SIG-M5 treated with dmso at 0.1 percent for 504 hours (cell line): ENCODE measurements at regions not wholly inside any gene's neighbourhood (a gene's known extent, or its start where the extent isn't known, plus 50 kb on each side); places are given as distances from the start of the nearest gene placed in this dataset.

Experiments used
- DNase-seq: peaks from one replicate; lab custom pipeline; 2025; ENCODE audit not compliant: unreplicated experiment; lab: John Stamatoyannopoulos, UW

DNA sequence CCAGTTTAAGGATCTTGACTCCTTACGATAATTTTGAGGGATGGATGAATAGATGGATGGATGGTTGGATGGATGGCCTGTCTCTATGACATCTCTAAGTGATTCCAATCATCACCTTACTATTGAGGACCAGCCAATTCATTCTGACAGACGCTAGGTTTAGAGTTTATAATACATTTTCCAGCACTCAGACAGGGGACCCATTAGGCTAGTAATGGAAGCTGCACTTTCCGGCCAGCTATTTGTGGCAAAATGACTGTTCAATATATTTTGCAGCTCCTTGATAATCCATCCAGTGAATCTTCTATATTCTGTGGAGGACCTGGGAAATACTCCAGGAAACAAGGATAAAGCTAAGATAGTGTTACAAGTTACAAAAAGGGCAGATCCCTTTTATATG lies 262.9 kb downstream of the TDRD15 start:
- DNase-seq: no peak

DNA sequence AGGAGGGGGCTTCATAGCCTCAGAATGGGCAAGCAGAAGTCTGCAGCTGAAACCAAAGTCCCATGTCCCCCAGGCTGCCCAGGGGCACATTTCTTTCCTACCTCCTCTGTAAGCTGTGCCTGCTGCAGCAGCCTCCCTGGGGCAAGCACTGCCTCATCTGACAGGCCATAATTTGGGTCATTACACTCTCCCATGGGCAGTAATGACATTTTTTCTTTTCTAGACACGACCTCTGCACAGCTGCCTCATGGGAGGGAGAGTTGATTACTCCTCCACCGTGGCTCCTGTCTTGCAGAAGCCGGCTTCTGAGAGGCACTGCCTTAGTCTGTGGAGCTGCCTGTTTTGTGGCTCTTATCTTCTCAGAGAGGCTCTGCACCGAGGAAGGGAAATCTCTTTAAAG lies 268.9 kb downstream of the TDRD15 start:
- DNase-seq: no peak

DNA sequence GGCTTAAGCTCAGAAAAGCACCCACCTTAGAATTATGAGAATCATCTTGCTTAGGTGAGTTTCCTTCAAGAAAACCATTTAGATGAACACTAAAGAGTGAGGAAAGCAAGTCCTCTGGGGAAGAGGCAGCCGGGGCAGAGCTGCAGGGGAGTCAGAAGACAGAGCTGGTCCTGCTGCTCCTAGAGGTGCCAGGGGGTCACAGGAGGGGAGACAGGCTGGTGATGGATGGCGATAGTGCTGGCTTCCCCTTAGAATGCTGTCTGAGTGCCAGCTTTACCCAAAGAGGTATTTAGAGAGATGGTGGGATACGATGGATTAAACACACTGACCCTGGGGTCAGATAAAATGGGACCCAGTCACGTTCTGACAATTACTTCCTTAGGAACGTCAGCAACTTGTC lies 269.4 kb downstream of the TDRD15 start:
- no peak for DNase-seq

DNA sequence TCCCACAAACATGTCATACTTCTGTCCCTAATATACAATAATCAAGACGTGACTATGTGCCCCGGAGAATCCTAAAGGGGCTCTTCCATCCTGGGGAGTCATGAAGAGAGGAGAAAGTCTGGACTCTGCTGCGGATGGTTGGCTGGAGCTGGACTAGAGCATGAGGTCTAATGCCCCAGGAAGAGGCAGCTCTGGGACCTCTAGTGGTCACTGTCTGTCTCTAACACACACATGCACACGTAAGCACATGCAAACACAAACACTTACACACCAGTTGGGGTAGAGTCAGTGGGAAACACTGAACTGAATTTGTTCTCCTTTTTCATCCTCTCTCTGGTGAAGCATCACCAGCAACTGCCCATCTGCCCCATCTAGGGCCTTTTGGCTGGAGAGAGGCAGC lies 271.6 kb downstream of the TDRD15 start:
- DNase-seq: peak; percentile 9

DNA sequence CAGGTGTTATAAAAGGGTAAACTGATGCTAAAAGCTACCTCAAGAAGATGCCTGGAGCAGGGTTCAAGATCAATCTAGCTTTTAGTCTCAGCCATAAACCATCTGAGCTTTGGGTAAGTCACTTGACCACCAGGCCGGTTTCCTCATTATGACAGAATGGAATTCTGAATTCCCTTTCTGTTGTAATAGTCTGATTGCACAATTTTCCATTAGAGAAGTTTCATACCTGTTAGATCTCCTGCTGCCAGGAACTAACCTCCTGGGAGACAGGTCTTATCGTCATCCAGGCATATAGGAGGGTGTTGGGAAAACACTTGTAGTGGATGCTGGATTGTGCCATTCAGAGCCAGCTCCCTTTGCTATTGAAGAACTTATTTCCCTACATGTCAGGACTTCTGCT lies 272.5 kb downstream of the TDRD15 start:
- no peak for DNase-seq

DNA sequence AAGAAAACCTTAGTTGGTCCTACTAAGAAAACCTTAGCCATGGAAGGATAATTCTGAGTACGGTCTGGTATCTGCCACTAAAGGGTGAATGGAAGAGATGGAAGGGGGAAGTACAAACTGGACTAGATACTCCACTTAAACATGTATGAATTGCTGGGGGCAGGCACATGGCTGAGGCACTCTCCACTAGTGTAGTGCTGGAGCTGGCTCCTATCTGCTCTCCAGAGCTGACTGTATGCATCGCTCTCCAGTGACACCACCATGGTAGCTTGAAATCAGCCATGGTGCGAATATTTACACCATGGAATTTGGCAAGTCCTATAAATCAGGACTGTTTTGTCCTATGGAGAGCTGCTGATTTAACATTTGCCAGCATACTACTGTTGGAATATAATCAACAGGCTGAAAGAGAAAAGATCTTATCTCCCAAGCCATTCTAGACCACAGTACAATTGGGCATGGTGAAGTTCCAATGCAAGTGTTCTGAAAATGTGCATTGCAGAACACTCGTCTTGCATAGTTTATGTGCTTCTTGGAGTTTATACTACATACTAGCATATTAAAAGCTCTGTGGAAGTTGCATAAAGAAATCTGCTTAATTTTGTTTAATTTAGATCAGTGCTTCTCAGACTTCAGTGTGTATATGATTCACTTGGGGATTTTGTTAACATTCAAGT lies 277.4 kb downstream of the TDRD15 start:
- no peak for DNase-seq

DNA sequence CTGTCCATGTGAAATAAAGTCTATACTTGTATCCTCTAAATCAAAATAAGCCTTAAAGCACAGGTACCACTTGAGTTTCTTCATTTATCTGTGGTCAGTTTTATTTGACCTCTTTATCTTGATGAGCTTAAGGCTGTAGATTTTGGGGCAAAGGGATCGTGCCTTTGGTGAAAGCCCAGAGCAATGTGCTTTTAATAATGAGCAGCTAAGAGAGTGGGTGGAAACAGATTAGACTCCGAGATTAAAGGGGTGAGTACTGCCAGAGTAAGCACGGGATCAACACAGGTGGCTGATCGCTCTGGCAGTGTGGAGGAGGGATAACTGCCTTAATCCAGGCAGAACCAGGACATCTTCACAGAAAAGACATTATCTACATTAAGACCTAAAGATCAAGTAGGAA lies 280.4 kb downstream of the TDRD15 start:
- DNase-seq: no peak

DNA sequence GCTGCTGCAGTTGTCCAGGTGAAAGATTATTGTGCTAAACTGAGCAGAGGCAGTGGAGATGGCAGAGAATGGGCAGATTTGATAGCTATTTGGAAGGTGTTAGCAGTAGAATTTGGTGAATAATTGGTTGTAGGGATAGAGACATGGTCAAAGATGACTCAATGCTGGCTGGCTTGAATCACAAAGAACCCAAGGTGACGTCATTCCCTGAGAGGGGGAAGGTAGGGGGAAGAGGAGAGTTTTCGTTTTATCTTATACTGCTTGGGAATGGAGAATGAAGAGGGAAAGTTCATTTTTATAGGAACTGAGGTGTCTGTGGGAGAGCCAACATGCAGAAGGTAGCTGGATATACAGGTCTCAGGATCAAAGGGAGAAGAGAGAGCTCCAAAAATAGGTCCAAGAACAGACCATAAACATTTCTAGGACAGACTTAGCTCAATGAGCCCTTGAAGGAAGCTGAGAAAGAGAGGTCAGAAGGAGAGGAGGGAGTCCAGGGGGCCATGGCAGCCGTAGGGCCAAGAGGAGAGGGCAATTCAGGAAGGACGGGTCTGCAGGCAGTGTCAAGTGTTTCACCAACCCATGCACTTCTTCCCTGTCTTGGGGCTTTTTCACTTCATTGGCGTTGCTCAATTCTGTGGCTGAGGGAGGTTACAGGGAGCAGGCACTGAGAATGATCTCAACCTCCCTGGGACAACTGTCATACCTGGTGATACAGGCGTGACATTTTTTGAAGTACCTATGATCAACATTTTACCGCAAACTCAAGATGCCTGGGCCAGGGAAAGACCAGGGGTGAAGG lies 281.3 kb downstream of the TDRD15 start:
- peak; percentile 9 for DNase-seq

DNA sequence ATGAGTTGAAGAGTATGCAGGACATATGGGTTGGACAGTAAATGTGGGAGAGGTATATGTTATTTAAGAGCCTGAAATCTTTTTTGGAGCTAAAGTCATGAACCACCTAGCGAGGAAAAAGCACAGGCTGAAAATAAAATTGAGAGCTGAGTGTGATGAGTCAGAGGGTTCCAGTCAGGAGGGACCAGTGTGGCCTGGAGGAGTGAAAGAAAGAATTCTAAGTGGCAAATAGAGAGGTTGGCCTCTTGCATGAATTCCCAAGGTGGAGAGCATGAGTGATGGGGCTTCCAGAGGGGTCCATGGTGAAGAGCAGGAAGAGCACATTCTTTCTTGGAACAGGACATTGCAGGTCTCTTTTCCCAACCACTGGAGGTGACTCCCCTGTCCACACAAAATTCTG lies 282.6 kb downstream of the TDRD15 start:
- DNase-seq: no peak

DNA sequence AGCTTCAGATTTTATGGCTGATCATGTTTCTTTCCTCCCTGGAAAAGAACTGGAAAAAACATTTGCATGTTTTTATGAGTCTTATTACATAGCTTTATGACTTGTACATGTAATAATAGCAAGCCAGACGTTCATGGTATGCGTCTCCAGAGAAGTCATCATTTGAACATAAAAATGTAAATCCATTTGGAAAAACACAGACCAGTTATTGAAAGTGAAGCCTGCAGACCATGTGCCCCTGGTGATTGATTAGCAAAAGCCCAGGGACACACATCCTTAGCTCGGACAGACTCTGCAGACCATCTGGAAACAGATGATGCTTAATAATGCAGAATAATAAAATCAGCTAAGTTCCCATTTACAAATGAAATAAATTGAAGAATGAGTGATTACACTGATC lies 283.1 kb downstream of the TDRD15 start:
- no peak for DNase-seq

DNA sequence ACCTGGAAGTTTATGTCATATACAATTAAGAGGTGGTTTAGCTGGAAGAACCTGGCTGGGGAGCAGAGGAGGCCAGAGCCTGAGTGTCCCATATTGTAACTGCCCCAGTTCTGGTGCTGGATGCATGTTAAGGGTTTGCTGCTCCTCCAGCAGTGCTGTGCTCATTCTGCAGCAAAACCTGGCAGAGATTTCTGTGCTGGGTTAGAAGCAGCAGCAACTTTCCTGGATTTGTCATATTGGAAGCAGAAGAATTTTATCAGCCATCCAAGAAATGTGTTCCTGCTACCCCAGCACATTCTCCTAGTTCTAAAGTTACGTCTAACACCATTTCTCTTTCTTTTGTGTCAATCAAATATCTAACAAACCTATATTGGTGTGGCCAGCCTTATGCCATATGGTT lies 284.1 kb downstream of the TDRD15 start:
- DNase-seq: no peak

DNA sequence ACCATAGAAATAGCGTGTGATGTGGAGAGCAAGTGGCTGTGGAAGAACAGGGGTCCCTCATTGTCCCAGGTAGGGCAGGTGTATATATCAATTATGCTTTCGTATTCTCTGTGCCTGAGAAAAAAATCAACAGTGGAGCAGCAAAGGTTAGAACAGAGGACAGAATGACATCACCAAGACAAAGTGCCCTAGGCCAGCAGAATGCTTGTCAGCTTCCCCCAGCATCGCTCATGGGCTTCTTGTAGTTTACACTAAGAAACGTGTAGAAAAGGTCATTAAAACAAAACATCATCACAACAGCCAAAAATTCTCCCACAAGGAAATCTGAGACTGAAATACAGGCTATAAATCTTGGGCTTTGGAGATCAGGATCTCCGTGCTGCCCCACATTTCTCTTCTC lies 288.0 kb downstream of the TDRD15 start:
- DNase-seq: no peak

DNA sequence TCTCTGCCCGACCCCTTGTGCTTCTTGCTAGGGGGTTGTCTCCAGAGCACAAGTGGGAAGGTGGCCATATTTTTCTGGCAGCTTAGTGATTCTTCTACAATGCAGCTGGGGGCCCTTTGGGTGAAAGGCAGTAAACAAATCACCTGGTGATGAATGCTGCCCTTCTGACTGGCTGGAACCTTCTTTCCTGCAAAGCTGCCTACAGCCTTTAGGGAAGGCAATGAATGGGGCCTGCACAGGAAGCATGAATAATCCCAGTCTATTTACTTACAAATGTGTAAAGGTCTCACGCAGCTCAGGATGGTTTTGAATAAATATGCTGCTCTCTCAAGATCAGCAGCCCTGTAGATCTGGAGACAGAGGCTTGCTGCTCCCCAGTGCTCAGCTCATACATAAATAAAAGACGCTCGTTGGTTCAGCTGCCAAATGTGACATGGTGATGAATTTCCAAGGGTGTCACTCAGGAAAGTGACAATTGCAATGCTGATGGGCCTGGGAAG lies 289.2 kb downstream of the TDRD15 start:
- DNase-seq: no peak

DNA sequence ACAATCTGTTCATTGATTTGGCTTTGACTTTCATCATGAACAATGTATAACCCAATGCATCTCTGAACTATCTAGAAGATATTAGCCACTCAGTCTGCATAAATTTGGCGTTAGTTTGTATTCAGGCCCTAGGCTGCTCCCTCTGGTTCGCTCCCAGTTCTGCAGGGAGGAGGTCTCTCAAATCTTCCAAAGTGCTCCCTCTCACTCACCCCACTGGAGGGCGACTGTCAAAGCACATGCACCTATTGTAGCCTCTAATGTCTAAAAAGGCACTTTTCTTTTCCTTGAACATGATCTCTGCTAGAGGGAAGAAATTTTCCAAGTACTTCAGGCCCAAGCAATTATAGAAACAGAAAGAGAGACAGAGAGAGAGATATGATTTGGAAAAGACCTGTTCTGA lies 291.5 kb downstream of the TDRD15 start:
- peak; percentile 15 for DNase-seq

DNA sequence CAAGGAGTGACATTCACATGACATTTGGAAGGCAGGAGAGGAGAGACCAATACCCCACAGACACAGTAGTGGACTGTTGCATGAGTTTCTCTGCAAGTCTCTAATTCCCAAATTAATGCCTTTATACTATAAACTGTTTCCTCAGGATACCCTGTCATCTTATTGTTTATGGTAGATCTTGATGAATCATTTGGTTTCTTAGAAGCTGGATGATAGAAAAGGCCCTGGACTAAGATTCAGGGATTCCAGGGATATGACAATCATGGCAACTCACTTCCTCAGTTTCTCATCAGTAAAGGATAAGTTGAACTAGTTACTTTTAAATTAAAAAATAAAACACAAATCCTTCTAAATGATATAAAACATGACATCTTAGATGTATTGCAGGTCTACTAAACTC lies 292.5 kb downstream of the TDRD15 start:
- no peak for DNase-seq

DNA sequence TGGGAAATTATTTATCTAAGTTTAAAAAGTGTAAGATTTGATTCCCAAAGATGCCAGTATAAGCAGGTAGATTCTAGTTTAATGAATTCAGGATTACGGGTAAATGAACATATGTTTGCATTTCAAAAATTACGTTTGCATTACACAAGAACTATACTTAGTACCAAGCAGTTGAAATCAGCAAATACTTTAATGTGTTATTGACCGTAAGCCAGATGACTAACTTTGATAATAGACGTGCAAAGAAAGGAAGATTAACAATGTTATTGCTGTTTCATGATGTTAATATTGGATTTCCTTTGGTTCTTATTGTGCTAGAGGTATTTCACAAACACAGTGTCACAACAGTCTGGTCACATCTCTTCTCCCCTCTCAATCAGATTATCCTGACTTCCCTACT lies 294.7 kb downstream of the TDRD15 start:
- DNase-seq: no peak

DNA sequence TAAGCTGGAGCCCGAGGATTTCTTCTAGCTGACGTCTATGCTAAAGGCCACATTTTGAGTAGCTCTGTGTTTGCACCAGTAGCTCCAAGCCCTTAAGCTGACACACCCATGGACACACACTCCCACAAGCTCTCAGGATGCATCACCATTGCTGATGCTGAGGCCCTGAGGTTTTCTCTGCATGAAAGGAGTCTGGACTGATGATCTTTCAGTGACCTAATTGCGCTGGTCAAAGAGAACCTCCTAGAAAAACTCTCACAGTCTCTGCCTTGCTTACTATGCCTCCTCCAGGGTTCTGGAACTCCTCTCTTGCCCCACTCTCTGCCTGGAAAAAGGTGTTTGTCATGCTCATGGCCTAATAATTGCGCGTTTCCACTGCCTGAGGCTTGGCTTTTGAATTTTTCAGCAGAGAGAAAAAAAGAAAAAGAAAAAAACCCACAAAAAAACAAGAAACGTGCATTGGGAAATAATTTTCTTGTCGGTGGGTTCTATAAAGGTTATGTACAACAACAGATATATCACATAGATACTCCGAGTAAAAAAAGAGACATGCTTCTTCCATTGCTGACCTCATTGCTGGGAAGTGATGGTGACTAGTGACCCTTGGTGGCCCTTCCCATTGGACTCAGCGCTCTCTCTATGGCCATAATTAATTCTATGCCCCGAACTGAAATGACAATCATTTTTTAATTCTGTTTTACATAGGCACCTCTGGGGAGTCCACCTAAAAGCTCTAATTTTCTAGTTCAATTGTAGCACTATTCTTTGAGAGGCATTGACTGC lies 297.0 kb downstream of the TDRD15 start:
- DNase-seq: no peak

DNA sequence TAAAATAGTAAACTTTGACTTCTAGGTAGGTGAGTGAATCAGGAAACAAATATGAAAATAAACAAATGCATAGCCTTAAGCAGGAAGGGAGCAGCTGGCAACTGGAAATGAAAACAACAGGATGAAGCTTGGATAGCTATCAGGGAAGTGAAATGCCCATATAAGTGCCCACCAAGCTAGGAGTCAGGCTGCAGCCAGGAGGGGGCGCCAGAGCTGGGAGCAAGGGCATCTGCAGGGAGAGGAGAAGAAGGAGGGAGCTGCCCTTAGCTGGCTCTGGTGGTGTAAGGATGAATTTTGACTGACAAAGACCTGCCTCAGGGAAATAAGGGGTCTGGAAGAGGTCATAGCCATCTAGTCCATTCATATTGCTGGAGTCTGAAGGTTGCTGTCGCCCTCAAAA lies 298.3 kb downstream of the TDRD15 start:
- peak; percentile 15 for DNase-seq

DNA sequence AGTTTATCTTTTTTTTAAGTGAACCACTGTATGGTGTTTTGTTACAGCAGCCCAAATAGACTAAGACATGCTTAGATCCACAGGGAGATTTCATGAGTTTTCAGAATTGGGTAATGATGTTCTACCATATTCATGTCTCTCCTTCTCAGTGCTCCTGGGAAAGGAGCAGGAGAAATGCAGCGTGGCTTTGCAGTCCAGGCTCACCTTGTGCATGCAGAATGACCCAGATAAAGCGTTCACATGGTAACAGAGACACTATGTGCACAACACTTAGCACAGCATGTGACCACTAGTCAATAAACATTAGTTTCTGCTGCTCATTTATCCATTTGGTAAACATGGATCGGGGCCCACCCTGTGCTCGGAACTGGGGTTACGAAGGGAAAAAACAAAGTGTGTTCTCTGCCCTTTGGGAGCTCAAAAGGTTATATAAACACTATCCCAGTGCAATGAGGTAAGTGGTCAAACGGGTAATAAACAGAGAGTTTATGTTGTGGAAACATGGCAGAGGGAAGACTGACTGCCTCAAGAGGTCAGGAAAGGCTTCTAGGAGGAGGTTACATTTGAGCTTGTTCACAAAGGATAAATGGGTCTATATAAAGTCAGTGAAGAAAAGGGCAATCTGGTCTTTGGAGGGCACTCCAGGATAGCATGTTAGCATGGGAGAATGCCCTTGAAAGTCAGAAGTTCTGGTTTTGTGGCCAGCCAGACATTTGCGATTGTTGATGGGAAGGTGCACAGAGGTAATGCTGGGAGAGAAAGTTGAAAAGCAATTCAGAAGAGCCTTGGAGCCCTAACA lies 299.2 kb downstream of the TDRD15 start:
- no peak for DNase-seq

DNA sequence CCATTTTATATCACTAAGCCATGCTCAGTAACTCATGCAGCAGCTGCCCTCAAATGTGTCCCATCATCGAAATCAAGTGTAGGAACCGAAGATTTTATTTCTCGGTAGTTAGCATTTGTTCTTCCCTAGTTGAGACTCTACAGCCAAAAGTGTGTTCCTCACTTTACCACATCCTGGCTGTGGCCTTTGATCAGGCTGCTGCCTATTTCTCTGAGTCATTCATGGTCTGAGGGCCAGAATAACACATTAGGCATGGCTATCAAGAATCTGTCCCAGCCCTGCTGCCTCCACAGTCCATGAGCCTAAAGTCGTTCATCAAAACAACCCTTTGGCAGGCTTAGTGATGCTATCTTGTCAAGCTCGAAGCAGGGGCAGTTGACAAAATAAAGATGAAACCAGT lies 300.1 kb downstream of the TDRD15 start:
- no peak for DNase-seq

DNA sequence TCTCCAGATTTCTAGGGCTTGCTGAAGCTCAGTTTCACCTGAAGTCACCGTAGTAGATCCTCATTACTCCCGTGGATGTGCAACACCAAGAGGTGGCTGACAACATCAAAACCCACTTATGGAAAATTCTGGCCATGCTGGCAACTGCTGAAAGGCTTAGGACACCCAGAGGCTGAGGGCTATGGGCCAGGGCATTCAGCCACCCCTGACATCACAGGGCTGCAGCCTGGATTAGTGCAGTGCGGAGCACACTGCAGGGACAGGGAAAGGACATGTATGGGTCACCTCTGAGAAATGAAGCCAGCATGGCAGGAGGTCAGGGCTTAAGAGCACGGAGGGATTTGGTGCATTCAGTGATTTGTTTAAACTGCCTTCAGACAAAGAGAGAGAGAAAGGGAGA lies 300.6 kb downstream of the TDRD15 start:
- no peak for DNase-seq
